Body of pancreas (tissue), 4 donors: ENCODE measurements at regions not wholly inside any gene's neighbourhood (a gene's known extent, or its start where the extent isn't known, plus 50 kb on each side); places are given as distances from the start of the nearest gene placed in this dataset.

ENCODE experiments used
- CTCF ChIP-seq, 7 experiments: fragments of 450-650 bp in 4 of 7; fragments of 200-600 bp in 3 of 7; sonication (generic) in 3 of 7; IDR thresholded peaks; one replicate each; pipeline ENCODE4 v1.5.1; 2016 to 2019; ENCODE audit warnings: antibody characterized with exemption in 7 of 7
- POLR2A ChIP-seq, 3 donors: fragments of 450-650 bp; IDR thresholded peaks; one replicate each; pipeline ENCODE4 v1.6.1; 2016; ENCODE audit warnings: antibody characterized with exemption in 3 of 3, mild to moderate bottlenecking in 2 of 3

GRCh38 chr6:26231006-26231587, 133.9 kb upstream of the BTN3A2 start:
- TF ChIP-seq CTCF (IDR thresholded peaks at IDR 0.05) (no peak), POLR2A (IDR thresholded peaks at IDR 0.05) (no peak)
